ENCODE measurements at regions not wholly inside any gene's neighbourhood (a gene's known extent, or its start where the extent isn't known, plus 50 kb on each side); places are given as distances from the start of the nearest gene placed in this dataset.

- DNase-seq = no peak
These were observed 103.3 kb downstream of the SPRY2 start for GRCh38 chr13:80237646-80238045.

- no peak for DNase-seq
These were observed 105.0 kb downstream of the SPRY2 start for GRCh38 chr13:80235967-80236302.

DNA sequence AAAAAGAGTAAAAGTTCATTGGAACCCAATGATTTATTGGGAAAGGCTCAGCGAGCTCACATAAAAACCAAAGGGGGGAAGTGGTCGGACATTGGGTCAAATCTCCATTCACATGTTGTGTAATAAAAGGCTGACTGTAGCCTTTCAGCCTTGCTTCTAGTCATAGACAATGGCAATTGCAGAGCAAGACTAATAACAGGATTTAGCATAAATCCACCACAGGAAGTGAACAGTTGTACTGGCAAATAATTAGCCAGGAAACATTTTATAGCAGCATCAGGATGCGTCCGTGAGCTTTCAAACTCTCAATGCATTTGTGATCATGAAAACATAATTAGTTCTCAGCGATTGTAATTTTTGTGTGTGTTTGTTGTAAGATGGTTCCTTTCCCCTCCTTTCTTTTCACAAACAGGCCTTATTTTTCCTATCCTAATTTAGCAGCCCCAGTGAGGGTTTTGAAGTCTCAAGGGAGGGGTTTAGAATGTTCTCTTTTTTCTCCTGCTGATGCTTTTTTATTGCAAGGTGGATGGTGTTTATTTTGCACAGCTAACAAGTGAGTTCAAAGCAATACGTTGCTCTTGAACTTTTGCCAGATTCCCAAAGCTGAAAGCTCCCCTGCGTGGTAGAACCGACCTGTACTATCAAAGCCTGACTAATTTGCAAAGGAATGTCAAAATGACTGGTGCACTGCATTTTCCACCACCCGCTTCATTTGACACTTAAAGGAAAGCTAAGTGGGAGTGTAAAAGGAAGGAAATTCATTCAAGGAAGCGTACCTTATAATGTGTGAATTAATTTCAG, 105.6 kb downstream of the SPRY2 start:
- DNase-seq = no peak

GRCh38 chr13:80227645-80228044, 113.3 kb downstream of the SPRY2 start:
- no peak for DNase-seq

DNA sequence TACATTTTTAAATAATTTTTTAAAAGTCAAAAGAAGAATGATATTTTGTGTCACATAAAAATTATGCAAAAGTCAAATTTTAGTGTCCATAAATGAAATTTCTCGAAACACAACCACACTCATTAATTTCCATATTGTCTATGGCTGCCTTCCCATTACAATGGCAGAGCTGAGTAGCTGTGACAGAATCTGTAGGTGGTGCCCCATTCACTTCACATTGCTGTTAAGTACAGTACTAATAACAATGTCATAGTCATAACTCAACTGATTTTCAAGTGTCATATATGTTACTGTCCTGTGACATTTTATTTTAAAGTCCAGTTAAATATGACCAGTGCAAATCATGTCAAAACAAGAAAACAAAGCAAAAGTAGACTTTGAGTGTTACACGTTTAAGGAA, 114.3 kb downstream of the SPRY2 start:
- DNase-seq = no peak

DNA sequence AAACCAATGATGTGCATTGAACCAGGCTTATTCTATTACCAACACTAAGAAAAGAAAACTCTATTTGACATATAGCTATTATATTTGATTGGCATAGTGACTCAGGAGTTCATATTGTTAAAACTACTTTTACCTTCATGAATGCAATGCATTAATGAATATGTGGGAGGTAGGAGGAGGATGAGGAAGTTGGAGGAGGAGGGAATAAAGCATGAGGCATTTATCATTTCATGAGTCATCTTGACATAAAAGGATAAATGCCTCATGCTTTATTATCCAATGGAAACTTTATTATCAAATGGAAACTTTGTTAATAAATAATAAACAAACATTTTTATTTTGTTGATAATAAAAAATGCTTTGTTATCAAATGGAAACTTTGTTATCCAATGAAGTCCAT, 116.5 kb downstream of the SPRY2 start:
- DNase-seq = no peak

DNA sequence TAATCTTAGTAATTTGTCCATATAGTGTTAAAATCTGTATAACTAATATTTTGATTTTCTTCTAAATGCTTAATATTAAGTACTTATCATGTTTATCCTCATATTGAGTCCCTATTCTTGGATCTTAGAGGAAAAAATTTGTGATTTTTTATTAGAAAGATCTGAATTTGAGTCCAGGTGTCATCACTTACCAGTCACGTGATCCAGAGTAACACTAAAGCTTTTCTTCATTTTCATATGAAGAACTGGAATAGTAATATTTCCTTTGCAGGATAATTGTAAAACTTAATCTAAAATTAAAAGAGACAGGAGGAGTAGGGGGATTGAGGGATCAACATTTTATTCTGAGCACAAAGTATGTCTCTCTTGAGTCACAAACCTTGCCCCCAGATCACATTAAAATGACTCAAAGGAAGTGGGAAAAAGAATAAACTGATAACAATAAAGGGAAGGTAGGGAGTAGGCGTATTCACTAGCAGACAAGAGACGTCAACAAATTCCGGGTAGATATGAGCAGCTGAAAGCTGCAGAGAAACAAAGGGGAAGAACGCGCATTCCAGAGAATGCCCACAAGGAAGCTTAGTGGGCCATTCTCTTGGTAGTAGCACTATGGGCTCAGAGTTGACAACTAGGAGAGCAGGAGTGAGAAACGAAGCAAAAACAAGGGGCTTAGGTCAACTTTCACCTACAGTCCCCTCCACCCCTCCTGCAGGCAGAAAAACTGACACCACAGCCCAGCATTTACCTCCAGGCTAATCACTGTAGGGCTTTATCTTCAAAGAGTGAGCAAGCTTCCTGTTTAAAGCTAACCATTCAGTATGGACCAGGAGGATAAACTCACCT, 123.1 kb downstream of the SPRY2 start:
- no peak for DNase-seq

DNA sequence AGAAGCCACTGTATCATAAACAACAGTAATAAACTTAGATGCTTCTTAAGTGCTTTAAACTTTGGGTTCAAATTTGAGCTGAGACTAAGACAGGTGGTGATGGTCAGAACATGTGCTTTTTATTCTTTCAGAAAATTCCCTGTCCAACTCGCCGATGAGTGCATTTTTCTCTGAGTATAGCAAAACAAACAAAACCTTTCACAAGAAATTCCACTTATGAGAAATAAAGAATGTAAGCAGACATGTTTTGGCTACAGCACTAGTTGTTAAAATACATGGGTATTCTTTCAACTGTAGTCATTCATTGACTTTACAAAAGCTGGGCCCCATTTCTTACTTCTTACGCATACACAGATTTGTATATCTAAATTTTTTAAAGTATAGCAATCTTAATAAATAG, 125.6 kb downstream of the SPRY2 start:
- no peak for DNase-seq

DNA sequence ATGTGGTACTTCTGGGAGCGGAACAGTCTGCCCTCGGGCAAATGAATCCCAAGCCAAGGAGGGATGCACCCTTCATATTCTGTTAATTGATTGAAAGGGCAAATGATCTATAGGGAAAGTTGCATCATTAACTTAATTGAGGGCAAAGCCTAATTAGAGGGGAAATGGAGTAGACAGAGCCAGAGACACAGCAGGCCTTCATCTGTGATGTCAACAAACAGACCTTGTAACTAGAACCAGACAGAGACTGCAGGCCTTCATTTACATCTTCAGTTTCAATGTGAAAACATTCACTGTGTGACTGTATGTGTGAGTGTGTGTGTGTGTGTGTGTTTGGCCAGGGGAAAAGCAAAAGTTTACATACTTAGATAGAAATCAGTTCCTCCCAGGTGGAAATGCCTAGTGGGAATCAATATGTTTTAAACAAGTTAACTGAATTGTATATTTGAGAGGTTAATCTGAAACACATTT, 126.4 kb downstream of the SPRY2 start:
- DNase-seq = no peak

DNA sequence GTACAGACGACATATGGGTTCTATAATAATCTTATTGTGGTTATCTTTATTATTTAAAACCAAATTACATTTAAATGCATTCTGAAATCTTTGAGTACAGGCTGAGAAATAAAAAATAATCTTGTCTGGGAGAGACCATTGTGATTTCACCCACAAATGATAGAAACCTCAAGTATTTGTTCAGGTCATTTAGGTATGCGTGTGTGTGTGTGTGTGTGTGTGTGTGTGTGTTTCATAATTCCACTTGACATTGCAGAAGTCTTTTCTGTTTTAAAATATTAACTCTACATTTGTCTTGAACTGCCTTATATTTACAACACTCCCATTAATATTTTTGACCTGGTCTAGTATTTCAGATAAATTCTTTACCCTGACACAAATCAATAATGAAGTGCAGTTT, 126.9 kb downstream of the SPRY2 start:
- DNase-seq = no peak

GRCh38 chr13:80213201-80213600, 127.7 kb downstream of the SPRY2 start:
- DNase-seq = no peak

DNA sequence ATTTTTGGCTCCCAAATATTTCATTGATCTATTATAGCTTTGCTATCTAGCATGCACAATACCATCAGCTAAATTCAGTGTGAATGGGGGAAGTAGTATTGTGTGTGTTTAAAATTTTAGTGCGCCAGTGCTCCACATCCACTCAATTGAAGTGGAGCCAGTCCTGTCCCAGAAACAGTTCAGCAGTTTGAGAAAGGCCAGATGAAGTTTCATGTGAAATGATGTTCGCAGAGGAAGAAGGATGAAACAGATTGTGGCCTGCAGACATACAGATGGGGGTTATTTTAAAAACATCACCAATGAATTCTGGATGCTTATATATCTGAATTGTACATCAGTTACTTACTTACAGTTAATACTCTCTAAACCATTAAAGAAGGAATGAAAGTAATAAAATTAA, 129.4 kb downstream of the SPRY2 start:
- no peak for DNase-seq

DNA sequence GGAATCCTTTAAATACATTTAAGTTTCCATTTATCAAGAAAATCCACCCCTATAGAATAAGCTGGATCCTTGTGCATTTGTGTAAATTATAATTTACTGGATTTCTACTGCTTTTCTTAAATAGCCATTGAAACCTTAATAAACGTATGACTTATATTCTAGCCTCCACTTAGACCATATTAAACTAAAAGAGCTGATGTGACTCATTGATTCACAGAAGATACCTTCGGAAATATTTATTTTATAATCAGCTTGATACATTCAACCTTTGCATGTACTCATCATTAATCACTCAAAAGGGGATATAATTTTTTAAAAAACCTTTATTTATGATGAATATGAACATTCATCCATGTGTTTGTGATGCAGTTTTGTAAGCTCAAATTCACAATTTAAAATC, 136.3 kb downstream of the SPRY2 start:
- DNase-seq = no peak

- no peak for DNase-seq
These were observed 137.4 kb downstream of the SPRY2 start for GRCh38 chr13:80203496-80203895.

DNA sequence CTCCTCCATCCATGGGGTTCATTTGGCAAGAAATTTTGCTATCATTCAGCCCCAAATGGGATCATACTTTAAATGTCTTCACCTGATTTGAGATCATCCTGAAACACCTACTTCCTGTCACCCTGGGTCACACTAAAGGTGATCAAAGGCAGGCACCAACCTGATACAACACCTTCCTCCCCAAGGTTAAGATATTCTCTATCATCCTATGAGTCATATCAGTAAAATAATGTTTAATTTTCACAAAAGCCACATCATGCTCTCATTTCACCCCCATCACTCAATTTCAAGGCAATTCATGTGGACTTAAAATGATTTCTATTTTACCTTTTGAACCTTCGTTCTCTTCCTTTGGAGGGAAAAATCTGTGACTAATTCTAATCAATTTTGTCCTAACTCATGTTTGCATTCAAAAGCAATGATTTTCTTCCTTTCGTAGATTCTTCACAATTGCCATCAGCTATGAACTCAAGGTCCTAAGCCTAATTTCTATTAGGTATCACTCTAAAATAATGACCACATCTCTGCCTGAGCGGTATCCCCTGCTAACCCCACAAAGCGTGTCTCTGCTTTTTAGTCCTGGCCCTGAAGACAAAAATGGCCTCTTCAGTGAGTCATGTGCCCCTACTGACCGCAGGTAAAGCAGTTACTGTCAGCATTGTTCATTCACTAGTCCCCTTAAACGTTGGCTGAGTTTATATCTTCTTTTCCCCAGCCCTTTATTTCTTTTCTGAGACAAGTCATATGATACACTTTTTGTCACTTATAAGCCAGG, 139.0 kb downstream of the SPRY2 start:
- no peak for DNase-seq

DNA sequence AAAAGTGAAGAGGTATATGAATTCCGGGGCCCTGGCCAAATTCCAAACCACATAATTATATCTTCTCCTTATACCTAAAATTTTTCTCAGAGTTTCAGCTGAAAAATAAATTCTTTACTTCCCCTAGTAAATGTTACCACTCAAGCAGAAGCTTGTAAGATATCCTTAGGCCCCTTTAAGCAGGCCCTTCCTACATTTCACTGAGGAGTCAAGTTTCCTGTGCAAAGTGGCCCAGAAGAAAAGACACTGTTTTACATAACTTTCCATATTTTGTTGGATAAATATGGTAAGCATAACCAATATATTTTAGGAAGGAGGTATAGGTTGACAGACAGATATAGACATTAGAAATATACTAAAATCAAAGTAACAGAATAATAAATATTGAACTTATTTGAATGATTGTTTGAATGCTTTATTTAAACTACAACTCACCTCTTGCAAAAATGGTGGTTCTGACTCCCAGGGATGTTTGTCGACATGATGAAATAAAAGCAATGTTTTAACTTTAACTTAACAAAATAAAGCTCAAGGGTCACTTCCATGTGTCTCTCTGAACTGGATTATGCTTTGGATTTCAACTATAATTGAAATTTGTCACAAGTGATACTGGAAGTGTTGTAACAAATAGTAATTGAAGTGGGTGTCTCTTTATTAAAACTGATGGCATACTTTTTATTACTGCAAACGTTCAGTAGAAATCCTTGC, 141.2 kb downstream of the SPRY2 start:
- DNase-seq = no peak

DNA sequence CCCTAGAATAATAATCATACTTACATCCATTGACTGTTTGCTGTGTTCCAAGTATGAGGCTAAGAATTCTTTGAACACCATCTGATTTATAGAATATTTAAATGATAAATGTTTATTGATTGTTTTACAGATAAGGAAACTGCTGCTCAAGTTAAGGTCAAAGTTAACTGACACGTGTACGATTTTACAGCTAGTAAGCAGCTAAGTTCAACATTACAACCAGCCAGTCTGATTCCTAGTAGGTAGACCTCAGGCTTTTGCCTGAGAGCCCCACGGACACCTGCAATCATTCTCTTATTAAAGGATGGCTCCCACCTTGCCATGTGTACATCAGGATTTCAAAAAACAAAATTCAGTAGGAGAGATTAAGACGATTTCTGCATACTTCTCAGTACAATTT, 141.9 kb downstream of the SPRY2 start:
- DNase-seq = no peak

GRCh38 chr13:80196756-80197155, 144.2 kb downstream of the SPRY2 start:
- no peak for DNase-seq

- DNase-seq = no peak
These were observed 145.3 kb downstream of the SPRY2 start for GRCh38 chr13:80195649-80196048.

DNA sequence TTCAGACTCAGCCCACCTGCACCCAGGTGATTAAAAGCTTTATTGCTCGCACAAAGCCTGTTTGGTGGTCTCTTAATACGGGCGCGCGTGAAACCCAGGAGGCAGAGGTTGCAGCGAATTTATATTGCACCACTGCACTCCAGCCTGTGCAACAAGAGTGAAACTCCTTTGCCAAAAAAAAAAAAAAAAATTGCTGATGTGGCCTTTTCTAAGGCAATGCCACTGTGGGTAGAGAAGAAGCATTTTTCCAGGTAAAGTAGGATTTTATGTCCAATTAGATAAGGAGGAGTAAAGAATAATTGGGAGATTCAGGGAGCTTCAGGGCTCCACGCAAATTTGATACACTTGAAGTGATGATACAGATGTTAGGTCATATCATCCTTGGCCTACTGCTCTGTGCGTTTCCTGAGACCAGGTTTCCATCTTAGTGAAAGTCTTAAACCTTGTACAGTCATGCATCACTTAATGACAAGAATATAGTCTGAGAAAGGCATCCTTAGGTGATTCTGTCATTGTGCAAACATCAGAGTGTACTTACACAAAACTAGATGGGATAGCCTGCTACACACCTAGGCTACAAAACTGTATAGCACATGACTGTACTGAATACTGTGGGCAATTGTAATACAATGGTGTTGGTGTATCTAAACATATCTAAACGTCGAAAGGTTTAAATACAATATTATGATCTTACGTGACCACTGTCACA, 150.9 kb downstream of the SPRY2 start:
- DNase-seq = no peak
